Stimulated activated naive CD4-positive, alpha-beta T cell (primary cell): ENCODE measurements at regions not wholly inside any gene's neighbourhood (a gene's known extent, or its start where the extent isn't known, plus 50 kb on each side); places are given as distances from the start of the nearest gene placed in this dataset.
"Not testable (repeated sequence)": the region's sequence is repeated elsewhere in the genome, so short reads cannot be mapped to it uniquely, and the experiment has no call there.

Source experiments
- DNase-seq, 6 experiments: peaks; one replicate each; lab custom pipeline; 2025; lab: John Stamatoyannopoulos, UW

- no peak for DNase-seq
Observed at GRCh38 chr3:187536185-187536584, 134.0 kb downstream of the SST start.

DNA sequence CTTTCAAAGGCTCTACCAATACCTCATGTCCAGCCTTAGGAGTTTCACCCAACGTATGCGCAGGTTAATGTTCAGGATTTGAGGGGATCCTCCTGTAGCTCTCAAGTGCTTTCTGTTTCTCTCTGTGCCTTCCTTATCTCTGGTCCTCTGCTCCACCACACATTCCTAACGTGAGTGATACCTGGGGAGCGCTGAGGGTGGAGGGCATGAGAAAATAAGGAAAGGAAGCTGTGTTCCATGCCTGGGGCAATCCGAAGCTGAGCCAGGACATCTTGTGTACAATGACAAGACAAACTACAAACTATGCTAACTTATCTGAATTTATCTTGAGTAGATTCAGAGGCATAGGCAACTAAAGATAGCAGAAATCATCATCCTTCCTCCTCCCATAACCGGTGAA, 136.4 kb downstream of the SST start:
- no peak for DNase-seq

- DNase-seq = no peak
Observed at GRCh38 chr3:187531831-187532230, 138.4 kb downstream of the SST start.

GRCh38 chr3:187522890-187523289, 147.3 kb downstream of the SST start:
- DNase-seq = no peak

DNA sequence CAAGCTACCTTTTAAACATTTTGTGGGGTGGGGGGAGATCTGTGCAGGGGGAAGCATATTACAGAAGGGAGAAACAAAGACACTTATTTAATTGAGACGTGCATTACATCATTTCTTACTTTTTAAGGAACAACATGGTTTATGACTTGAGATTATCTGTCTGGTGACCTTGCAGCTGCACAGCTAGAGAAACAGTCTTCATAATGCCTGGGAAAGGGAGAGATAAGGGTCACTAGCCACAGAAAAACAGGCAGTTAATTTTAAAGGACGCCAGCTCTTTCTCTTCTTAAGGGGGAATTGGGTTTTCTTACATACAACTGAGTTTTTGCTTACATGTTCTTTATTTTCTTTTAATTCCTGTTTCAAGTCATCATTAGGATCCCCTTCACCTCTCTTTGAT, 147.9 kb downstream of the SST start:
- no peak for DNase-seq

GRCh38 chr3:187521546-187521945, 148.6 kb downstream of the SST start:
- DNase-seq = no peak

- DNase-seq = no peak
Observed at GRCh38 chr3:187520027-187520945, 149.9 kb downstream of the SST start.

DNA sequence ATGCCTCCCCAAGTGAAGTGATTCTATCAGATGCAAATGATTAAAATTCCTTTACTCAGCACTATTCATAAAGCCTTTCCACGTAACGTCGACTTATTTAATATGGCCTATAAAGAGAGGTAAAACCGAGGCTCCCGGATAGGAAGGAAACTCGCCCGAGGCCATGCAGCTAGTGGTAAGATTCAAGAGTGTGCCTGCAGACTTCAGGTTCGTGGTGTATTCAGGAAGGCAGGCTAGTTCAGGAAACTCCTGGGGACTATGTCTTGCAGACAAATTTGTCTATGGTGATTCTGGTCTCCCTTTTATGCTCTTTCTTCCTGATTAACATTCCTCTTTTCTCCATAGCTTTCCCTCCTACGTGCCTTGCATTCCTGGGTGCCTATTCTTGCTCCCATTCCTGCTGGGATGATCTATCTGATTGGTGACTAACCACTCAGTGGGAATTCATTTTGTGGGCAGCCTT, 150.7 kb downstream of the SST start:
- DNase-seq = no peak

GRCh38 chr3:187518616-187519015, 150.4 kb downstream of the RTP4 start:
- DNase-seq = no peak

- DNase-seq = no peak
Observed at GRCh38 chr3:187518207-187518606, 150.0 kb downstream of the RTP4 start.

DNA sequence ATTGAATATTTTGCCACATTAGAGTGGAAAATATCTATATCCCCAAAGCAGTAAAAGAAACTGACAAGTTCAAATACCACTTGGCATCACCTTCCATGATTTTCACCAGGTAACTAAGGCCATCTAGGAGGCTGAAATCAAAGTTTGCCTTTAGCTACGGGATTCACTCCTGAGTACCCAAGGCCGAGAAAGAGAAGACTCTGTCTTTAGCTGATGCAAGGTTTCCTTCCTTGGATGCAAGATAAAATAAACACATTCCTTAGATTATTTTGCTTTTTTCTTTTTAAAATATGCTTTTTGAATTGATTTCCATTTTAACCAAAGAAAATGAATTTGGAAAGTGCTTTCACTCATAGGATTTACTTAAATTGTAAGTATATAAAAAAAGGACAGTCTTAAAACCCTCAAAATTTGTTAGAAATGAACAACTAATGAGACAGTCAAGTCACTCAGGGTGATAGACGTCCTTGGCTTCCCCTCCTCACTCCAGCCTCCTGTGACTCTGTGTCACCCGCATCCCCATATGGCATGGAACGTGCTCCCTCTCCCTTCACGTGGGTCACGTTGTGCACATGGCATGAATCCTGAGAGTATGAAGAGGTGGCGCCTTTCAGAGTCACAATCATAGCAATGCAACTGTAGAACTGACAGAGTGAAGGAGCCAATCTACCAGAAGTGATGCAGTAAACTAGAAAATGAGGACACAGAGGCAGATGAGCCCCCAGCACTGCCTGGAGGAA, 148.4 kb downstream of the RTP4 start:
- DNase-seq = no peak

GRCh38 chr3:187507905-187508304, 139.7 kb downstream of the RTP4 start:
- DNase-seq = no peak

DNA sequence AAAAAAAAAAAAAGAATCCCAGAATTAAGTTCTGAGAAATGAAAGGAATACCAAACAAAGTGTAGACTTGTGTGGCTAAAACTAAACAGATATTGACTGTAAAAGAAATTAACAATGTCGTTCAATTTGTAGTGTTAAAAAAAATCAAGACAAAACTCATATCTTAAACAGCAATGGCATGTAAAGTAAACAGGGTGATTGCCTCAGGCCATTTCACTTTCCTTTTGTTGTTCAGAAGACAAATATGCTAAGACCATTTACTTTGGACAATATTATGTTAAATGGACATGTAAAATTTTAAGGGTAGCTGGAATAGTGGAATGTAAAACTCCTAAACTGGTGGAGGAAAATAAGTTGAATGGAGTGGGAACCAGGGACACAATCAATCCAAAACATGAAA, 139.1 kb downstream of the RTP4 start:
- no peak for DNase-seq

GRCh38 chr3:187504435-187504834, 136.2 kb downstream of the RTP4 start:
- no peak for DNase-seq

DNA sequence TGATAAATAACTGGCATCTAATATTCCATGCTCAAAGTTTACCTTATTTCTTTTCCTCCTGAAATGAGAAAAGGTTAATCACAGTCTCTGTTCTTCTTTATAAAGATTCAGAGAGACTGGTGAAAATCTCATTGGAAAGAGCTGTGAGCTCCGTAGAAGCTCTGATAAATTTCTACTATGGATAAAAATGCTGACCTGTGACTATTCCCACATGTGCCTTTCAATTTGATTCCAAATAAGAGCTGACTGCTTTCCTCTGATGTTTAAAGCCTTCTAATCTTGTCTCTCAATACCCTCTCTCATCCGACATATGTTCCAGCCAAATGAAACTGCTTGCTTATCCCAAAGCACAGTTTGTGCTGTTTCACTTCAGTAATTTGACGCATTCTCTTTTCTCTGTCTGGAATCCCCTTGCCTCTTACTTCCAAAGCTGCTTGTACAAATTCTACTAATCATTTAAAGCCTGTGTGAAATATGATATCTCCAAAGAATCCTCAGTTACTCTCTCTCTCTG, 130.1 kb downstream of the RTP4 start:
- no peak for DNase-seq

DNA sequence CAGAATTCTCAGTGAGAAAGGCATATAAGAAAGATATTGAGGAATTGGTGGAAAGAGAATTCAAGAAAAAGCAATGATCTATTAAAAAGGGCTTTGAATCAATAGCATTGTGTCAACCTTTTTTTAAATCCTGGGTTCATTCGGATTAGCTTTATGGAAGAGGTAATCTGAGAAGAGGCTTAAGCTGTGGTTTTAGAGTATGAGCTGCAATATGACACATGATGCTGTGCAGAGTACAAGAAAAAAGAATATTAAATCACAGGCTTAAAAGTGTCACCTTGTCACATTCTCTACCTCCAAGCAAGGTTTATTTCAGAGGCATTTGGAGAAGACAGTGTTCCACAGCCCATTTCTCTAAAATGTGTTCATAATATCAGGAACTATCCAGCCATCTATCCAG, 128.9 kb downstream of the RTP4 start:
- DNase-seq = no peak

DNA sequence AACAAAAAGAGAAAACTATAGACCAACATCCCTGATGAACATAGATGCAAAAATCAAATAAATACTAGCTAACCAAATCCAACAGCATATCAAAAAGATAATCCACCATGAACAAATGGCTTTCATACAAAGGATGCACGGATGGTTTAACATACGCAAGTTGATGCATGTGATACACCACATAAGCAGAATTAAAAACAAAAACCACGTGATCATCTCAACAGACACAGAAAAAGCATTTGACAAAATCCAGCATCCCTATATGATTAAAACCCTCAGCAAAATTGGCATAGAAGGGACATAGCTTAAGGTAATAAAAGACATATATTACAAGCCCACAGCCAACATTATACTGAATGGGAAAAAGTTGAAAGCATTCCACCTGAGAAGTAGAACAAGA, 125.9 kb downstream of the RTP4 start:
- DNase-seq = not testable (repeated sequence)

DNA sequence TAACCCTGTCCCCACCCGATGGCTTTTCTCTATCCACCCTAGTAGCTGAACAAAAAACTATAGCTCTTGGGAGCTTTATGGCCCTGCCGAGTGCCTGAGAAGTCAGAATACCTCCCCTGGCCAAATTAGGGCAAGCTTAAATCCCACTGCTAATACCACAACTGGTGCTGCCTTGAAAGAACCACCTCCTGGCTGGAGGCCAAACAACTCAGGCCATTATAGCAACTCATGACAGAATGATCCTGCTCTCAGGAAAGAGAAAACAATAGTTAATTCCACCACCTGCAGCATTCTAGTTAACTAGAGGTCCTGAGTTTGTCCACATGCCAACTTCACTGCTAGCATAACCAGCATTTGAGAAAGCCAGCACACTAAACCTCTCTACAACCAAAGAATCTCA, 123.2 kb downstream of the RTP4 start:
- DNase-seq = no peak

- DNase-seq = no peak
Observed at GRCh38 chr3:187490366-187490765, 122.2 kb downstream of the RTP4 start.

- DNase-seq = no peak
Observed at GRCh38 chr3:187484547-187485295, 116.5 kb downstream of the RTP4 start.

- DNase-seq = no peak
Observed at GRCh38 chr3:187481426-187481825, 113.2 kb downstream of the RTP4 start.

- DNase-seq = not testable (repeated sequence)
Observed at GRCh38 chr3:187475613-187476012, 107.4 kb downstream of the RTP4 start.
